SJSA1 (cell line): ENCODE measurements at regions not wholly inside any gene's neighbourhood (a gene's known extent, or its start where the extent isn't known, plus 50 kb on each side); places are given as distances from the start of the nearest gene placed in this dataset.
"Not testable (repeated sequence)": the region's sequence is repeated elsewhere in the genome, so short reads cannot be mapped to it uniquely, and the experiment has no call there.

ENCODE experiments used
- DNase-seq, 2 experiments: peaks; one replicate each; pipeline ENCODE4 v3.0.0-alpha.2; 2015 to 2020; ENCODE audit warnings: low spot score in 2 of 2, low read depth in 1 of 2
- H3K27ac ChIP-seq: fragments of 250-450 bp; sonication (Bioruptor Pico); 2 replicates; pipeline ENCODE4 v1.5.1; 2020; ENCODE audit warnings: mild to moderate bottlenecking, moderate library complexity
- H3K27me3 ChIP-seq: fragments of 250-450 bp; sonication (Bioruptor Pico); replicated peaks from 2 replicates; pipeline ENCODE4 v1.5.1; 2020; ENCODE audit warnings: mild to moderate bottlenecking, moderate library complexity
- H3K36me3 ChIP-seq: fragments of 250-450 bp; sonication (Bioruptor Pico); 2 replicates; pipeline ENCODE4 v1.5.1; 2020; ENCODE audit warnings: mild to moderate bottlenecking
- H3K4me1 ChIP-seq: fragments of 250-450 bp; sonication (Bioruptor Pico); replicated peaks from 2 replicates; pipeline ENCODE4 v1.6.1; 2021; ENCODE audit warnings: mild to moderate bottlenecking
- H3K4me3 ChIP-seq: fragments of 250-450 bp; sonication (Bioruptor Pico); 2 replicates; pipeline ENCODE4 v1.5.1; 2020; ENCODE audit warnings: mild to moderate bottlenecking
- H3K9me3 ChIP-seq: fragments of 250-450 bp; sonication (Bioruptor Pico); replicated peaks from 2 replicates; pipeline ENCODE4 v1.5.1; 2020; ENCODE audit warnings: mild to moderate bottlenecking

DNA sequence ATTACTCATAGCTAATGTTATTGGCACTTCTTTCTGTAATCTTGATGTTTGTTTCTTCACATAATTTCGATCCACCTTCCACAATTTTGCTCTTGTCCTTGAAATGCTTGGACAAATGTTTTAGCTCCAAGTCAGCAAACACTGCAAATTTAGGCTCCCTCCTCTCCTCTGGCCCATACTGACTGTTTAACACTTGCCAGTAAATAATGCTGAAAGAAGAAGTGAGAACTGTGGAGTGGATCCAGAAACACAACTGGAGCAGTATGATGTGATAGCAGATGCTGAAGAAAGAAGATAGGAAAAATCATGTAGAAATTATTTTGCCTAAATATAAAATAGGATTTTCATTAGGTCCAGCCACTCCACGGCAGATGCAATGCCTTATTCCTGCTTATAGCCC, 415.0 kb upstream of the GYPC start:
- Histone ChIP-seq H3K4me3 (no peak overlapping the region), H3K27ac (no peak overlapping the region), H3K4me1 (no peaks in the 10 kb centered on the region), H3K9me3 (no peaks in the 10 kb centered on the region), H3K27me3 (no peaks in the 10 kb centered on the region; the same call in 1 of the 2 replicates), H3K36me3 (no peaks in the 10 kb centered on the region)
- no peak for DNase-seq

DNA sequence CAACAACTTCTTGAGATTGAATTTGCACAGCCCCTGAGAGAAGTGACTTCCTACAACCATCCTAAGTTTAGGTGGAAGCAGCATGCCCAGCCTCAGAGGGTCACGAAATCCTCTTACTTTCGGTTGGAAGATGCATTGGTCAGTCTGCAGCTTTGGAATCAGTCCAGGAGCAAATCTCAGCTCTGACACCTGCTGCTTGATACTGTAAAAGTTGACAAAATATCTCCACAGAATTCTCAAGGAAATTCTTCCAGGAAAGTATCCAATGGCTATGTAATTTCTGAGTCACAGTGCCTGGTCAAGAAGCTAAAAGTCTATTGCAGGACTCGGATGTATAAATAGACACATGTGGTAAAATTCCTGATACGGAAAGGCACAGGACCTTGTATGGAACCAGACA, 414.5 kb upstream of the GYPC start:
- H3K27ac ChIP-seq: no peak overlapping the region
- no peaks in the 10 kb centered on the region for H3K9me3 ChIP-seq
- no peak overlapping the region for H3K4me3 ChIP-seq
- no peaks in the 10 kb centered on the region for H3K36me3 ChIP-seq
- DNase-seq: no peak
- no peaks in the 10 kb centered on the region; the same call in 1 of the 2 replicates for H3K27me3 ChIP-seq
- H3K4me1 ChIP-seq: no peaks in the 10 kb centered on the region

DNA sequence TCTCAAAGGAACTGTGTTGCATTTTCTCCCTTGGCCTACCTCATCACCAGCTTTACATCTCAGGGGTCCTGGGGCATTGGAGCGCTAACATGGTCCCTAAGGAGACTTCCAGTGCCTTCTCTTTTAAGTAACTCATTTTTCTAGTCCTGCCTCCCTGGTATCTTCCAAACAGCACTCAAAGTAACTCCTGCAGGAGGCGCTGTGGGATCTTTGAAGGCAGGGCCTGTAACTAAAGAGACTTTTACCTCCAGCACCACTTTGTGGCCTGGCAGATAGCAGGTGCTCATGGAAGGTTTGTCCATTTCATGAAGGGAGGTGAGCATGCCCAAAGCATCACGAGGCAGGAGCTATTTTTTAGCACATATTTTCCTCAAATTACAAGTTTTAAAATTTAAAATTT, 411.0 kb upstream of the GYPC start:
- Histone ChIP-seq H3K9me3 (no peaks in the 10 kb centered on the region), H3K36me3 (no peaks in the 10 kb centered on the region)

DNA sequence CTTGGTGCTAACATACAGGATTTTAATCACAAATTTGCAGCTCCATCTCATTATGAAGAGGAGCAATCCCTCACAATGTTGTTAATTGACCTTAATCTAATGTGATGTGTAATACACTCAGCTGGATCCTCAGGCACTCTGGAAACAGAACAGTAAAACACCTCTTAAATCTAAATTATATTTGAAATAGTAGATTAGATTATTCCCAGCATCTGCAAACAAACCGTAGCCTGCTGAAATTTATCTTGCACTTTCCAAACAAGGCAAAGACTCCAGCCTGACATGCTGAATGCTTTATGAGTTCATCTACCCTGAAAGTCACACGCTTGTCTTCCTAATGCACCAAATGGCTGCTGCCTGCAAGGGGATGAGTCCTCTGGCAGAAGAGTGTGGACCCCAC, 402.3 kb upstream of the GYPC start:
- no peaks in the 10 kb centered on the region for H3K27me3 ChIP-seq
- no peak for DNase-seq
- H3K36me3 ChIP-seq: no peaks in the 10 kb centered on the region
- no peak overlapping the region for H3K4me3 ChIP-seq
- no peaks in the 10 kb centered on the region for H3K9me3 ChIP-seq
- H3K4me1 ChIP-seq: no peaks in the 10 kb centered on the region
- no peak overlapping the region for H3K27ac ChIP-seq

More for the DNA sequence above, 411.0 kb upstream of the GYPC start:
- no peaks in the 10 kb centered on the region; the same call in 1 of the 2 replicates for H3K27me3 ChIP-seq
- no peaks in the 10 kb centered on the region for H3K4me1 ChIP-seq
- no peak overlapping the region for H3K27ac ChIP-seq
- DNase-seq: no peak
- no peak overlapping the region for H3K4me3 ChIP-seq

DNA sequence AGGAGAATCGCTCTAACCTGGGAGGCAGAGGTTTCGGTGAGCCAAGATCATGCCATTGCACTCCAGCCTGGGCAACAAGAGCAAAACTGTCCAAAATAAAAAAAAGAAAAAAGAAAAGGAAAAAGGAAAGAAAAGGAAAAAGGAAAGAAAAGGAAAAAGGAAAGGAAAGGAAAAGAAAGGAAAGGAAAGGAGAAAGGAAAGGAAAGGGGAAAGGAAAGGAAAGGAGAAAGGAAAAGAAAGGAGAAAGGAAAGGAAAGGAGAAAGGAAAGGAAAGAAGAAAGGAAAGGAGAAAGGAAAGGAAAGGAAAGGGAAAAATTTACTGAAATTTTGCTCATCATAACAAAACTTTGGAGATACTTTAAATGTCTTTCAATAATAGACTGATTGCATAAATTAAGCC, 391.3 kb upstream of the GYPC start:
- Histone ChIP-seq H3K9me3 (no peaks in the 10 kb centered on the region), H3K27ac (no peak overlapping the region), H3K36me3 (no peaks in the 10 kb centered on the region), H3K27me3 (no peaks in the 10 kb centered on the region), H3K4me1 (no peaks in the 10 kb centered on the region), H3K4me3 (no peak overlapping the region)
- DNase-seq: no peak

DNA sequence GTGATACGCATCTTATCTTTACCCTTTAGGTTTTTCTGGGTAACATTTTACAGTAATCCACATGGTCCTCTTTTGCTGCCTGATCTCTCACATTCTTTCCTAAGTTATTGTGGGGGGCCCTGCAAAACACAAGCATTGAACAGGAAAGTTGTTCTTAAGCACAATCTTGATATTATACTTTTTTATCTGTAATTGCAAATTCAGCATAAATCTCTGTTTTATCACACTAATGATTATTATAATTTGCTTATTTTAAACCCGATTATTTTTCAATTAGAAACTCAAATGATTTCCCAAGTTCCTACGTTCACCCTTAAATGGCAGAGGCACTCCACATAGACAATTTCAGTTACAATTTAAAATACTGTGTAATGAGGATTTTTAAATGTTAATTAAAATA, 386.0 kb upstream of the GYPC start:
- Histone ChIP-seq H3K27me3 (no peaks in the 10 kb centered on the region), H3K9me3 (no peaks in the 10 kb centered on the region), H3K27ac (no peak overlapping the region), H3K4me3 (no peak overlapping the region), H3K36me3 (no peaks in the 10 kb centered on the region), H3K4me1 (no peaks in the 10 kb centered on the region)
- DNase-seq: no peak

DNA sequence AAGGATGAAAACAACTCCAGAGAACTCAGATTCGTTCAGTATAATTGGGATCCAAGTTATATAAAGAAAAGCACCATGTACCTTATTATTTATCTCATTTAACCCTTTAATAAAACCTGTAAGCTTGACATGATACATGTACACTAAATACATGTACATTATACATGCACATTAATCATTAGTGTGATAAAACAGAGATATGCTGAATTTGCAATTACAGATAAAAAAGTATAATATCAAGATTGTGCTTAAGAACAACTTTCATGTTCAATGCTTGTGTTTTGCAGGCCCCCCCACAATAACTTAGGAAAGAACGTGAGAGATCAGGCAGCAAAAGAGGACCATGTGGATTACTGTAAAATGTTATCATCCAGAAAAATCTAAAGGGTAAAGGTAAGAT, 385.4 kb upstream of the GYPC start:
- no peaks in the 10 kb centered on the region for H3K36me3 ChIP-seq
- no peaks in the 10 kb centered on the region for H3K4me1 ChIP-seq
- no peaks in the 10 kb centered on the region for H3K9me3 ChIP-seq
- no peak overlapping the region for H3K4me3 ChIP-seq
- DNase-seq: no peak
- H3K27ac ChIP-seq: no peak overlapping the region
- H3K27me3 ChIP-seq: no peaks in the 10 kb centered on the region

DNA sequence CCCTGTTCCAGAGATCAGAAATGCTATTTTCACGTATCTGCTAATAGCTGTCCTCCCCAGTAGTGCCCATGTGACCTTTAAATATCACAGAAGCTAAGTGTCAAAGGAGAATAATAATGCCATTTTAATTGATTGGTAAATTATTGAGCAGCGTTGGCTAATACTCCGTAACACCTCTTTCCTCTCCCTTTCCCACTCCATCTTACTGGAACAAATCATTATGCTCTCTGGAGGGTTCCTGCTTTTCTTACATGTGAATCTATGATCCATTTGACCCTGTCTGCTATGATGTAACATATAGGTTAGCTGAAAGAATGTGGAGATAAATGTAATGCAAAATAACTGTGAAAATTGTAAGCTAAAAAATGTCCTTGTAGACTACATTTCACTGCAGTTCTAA, 383.6 kb upstream of the GYPC start:
- Histone ChIP-seq H3K36me3 (no peaks in the 10 kb centered on the region), H3K27me3 (no peaks in the 10 kb centered on the region), H3K27ac (no peak overlapping the region), H3K4me1 (no peaks in the 10 kb centered on the region), H3K4me3 (no peak overlapping the region), H3K9me3 (no peaks in the 10 kb centered on the region)
- DNase-seq: no peak

DNA sequence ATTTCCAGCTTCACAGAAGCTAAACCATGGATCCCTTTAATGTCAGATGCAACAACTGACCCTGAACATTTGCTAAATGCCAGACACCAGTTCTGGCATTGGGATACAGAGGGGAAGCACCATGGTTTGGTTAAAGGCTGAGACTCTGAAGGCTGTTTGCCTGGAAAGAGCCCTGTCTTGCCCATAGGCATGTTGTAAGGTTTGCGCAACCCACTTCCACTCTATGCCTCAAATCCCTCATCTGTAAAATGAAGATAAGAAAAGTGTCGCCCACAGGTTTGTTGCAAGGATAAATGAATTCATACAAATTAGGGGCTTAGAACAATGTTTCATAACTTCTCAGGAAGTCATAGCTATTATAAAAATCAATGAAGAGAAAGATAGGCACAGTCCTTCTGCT, 380.9 kb upstream of the GYPC start:
- Histone ChIP-seq H3K36me3 (no peaks in the 10 kb centered on the region), H3K4me3 (no peak overlapping the region), H3K9me3 (no peaks in the 10 kb centered on the region), H3K4me1 (no peaks in the 10 kb centered on the region), H3K27ac (no peak overlapping the region), H3K27me3 (no peaks in the 10 kb centered on the region)
- DNase-seq: no peak

DNA sequence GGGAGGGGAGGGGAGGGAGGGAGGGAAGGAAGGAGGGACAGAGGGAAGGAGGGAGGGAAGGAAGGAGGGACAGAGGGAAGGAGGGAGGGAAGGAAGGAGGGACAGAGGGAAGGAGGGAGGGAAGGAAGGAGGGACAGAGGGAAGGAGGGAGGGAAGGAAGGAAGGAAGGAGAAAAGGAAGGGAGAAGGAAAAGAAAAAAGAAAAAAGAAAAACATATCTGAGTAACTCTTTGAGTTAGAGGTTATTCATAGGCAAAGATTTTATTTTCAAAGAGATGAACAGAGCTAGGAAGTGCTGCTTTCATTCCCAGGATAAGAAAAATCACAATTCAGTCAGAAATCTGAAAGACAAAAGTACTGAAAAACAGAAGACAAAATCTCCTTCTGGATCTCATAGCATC, 379.7 kb upstream of the GYPC start:
- H3K4me1 ChIP-seq, H3K9me3 ChIP-seq, H3K4me3 ChIP-seq, H3K36me3 ChIP-seq, H3K27ac ChIP-seq, DNase-seq, H3K27me3 ChIP-seq: not testable (repeated sequence)

DNA sequence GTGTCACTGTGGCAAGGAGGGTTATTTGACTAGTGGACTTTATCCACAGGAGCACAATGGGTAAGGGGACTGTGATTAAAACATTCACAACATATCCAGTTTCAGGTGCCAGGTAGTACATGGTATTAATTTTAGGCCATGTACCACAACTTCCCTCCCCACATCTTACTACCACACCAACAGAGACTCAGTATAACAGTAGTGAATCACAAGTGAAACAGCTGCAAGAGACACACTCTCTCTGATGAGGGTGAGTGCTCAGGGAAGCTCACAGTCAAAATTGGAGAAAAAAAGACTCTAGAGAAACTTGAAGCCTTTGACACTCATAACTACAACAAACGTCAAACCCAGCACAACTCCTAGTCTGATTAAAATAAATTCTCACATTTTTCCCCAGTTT, 367.6 kb upstream of the GYPC start:
- no peak overlapping the region for H3K4me3 ChIP-seq
- no peaks in the 10 kb centered on the region for H3K27me3 ChIP-seq

DNA sequence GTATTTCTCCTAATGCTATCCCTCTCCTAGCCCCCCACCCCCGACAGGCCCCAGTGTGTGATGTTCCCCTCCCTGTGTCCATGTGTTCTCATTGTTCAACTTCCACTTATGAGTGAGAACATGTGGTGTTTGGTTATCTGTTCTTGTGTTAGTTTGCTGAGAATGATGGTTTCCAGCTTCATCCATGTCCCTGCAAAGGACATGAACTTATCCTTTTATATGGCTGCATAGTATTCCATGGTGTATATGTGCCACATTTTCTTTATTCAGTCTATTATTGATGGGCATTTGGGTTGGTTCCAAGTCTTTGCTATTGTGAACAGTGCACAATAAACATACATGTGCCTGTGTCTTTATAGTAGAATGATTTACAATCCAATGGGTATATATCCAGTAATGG, 362.0 kb upstream of the GYPC start:
- not testable (repeated sequence) for H3K4me1 ChIP-seq, H3K27me3 ChIP-seq, DNase-seq, H3K27ac ChIP-seq, H3K9me3 ChIP-seq, H3K4me3 ChIP-seq, H3K36me3 ChIP-seq

More for the DNA sequence above, 367.6 kb upstream of the GYPC start:
- Histone ChIP-seq H3K9me3 (no peaks in the 10 kb centered on the region), H3K4me1 (no peaks in the 10 kb centered on the region), H3K36me3 (no peaks in the 10 kb centered on the region), H3K27ac (no peak overlapping the region)
- DNase-seq: no peak

DNA sequence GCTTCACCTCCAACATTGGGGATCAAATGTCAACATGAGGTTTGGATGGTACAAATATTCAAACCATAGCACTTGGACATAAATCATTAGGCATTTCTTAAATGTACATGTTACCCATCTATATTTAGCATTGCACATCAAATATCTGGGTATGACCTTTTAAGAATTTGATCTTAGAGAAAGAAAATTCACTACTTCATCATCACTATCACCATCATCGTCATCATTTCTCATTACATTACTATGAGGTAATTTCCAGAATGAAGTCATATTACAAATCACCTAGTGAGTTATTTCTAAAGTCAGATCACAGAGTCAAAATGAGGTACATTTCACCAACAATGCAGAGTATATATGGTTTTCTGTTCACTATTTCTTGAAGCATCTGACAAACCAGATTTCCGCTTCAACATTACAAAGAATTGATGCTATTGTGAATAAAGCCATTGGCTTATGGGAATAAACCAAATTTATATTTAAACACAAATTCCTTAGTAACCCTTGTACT, 356.4 kb upstream of the GYPC start:
- DNase-seq: no peak
- no peaks in the 10 kb centered on the region for H3K36me3 ChIP-seq
- H3K27me3 ChIP-seq: no peaks in the 10 kb centered on the region
- H3K9me3 ChIP-seq: no peaks in the 10 kb centered on the region
- no peak overlapping the region for H3K27ac ChIP-seq
- no peaks in the 10 kb centered on the region for H3K4me1 ChIP-seq
- H3K4me3 ChIP-seq: no peak overlapping the region

DNA sequence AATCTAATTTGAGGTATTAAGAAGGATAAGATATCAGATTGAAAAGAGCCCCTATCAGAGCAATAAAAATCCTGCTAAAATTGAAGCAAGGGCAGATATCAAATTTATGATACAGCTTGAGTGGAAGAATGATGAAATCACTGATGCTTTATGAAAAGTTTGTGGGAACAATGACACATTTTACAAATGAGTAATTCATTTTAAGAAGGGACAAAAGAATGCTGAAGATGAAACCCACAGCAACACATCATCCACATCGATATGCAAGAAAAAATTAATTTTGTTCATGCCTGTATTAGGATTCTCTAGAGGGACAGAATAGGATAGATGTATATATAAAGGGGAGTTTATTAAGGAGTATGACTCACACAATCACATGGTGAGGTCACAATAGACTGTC, 355.6 kb upstream of the GYPC start:
- DNase-seq: no peak

DNA sequence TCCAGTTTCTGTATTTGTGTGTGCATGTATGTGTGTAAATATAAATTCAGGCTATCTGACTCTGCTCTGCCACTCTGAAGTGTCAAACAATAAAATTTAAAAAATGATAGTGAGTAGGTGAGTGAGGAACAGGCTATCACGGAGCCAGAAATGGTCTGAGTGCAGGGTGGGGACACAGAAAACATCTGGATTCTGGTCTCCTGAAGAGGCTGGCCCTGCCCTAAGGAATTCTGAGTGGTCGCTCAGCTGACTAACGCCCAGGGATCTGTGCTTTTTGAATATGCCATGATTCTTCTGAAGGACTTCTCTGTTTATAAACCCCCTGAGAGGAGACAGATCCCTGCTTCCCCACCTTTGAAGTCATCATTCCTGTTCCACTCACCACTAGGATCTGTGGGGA, 353.9 kb upstream of the GYPC start:
- Histone ChIP-seq H3K4me1 (no peaks in the 10 kb centered on the region), H3K27ac (no peak overlapping the region), H3K4me3 (no peak overlapping the region), H3K9me3 (no peaks in the 10 kb centered on the region), H3K36me3 (no peaks in the 10 kb centered on the region), H3K27me3 (no peaks in the 10 kb centered on the region)
- DNase-seq: no peak

More for the DNA sequence above, 355.6 kb upstream of the GYPC start:
- no peak overlapping the region for H3K4me3 ChIP-seq
- H3K27me3 ChIP-seq: no peaks in the 10 kb centered on the region
- no peaks in the 10 kb centered on the region for H3K36me3 ChIP-seq
- H3K9me3 ChIP-seq: no peaks in the 10 kb centered on the region
- no peaks in the 10 kb centered on the region for H3K4me1 ChIP-seq
- no peak overlapping the region for H3K27ac ChIP-seq
